ENCODE measurements at regions not wholly inside any gene's neighbourhood (a gene's known extent, or its start where the extent isn't known, plus 50 kb on each side); places are given as distances from the start of the nearest gene placed in this dataset.
A peak's percentile ranks its signal among the peaks of the same experiment; 100 is the strongest.

- Histone ChIP-seq H3K27me3 (no peaks in the 10 kb centered on the region), H3K27ac (peak overlapping the region in 1 of 4 donors; percentile 3), H3K4me1 (peaks cover 0 to 5% (median 2%) of the 10 kb centered on the region in 4 donors), H3K4me3 (no peak overlapping the region), H3K9me3 (no peaks in the 10 kb centered on the region), H3K36me3 (no peaks in the 10 kb centered on the region)
- TF ChIP-seq POLR2A (IDR thresholded peaks at IDR 0.05) = no peak
- TF ChIP-seq EP300 (IDR thresholded peaks at IDR 0.05) = no peak
- TF ChIP-seq, protein P1, sequence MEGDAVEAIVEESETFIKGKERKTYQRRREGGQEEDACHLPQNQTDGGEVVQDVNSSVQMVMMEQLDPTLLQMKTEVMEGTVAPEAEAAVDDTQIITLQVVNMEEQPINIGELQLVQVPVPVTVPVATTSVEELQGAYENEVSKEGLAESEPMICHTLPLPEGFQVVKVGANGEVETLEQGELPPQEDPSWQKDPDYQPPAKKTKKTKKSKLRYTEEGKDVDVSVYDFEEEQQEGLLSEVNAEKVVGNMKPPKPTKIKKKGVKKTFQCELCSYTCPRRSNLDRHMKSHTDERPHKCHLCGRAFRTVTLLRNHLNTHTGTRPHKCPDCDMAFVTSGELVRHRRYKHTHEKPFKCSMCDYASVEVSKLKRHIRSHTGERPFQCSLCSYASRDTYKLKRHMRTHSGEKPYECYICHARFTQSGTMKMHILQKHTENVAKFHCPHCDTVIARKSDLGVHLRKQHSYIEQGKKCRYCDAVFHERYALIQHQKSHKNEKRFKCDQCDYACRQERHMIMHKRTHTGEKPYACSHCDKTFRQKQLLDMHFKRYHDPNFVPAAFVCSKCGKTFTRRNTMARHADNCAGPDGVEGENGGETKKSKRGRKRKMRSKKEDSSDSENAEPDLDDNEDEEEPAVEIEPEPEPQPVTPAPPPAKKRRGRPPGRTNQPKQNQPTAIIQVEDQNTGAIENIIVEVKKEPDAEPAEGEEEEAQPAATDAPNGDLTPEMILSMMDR (IDR thresholded peaks at IDR 0.05) = no peak
- WGBS, 2 donors = 77 to 88% methylated on average over 1 of the region's 1 CpG
- DNase-seq (ENCODE audit: low spot score in 2 of 2) = no peak
Measured at GRCh38 chr6:19905584-19905983, 68.4 kb downstream of the ID4 start.

DNA sequence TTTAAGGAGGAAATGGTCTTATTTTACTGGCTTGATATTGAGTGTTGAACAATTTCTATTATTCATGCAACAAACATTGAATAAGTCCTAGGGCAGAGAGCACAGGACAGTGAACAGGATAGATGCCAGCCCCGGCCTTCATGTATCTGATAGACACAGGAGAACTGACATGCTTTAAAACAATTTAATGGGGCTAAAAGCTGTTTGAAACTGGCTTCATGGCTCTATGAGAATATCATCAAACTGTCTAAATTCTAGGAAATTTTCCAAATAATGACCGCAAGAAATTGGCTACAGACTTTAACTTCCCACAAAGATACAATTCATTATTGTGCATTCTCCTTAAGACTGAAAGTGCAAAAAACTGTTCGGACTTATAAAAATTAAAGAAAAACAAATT is 69.0 kb downstream of the ID4 start:
- no peak for DNase-seq (ENCODE audit: low spot score in 2 of 2)
- Histone ChIP-seq H3K4me1 (peaks cover 0 to 5% (median 2%) of the 10 kb centered on the region in 4 donors), H3K36me3 (no peaks in the 10 kb centered on the region), H3K4me3 (no peak overlapping the region), H3K27ac (peak overlapping the region in 1 of 4 donors; percentile 3), H3K9me3 (no peaks in the 10 kb centered on the region), H3K27me3 (no peaks in the 10 kb centered on the region)
- TF ChIP-seq, protein P1 (IDR thresholded peaks at IDR 0.05) = no peak
- TF ChIP-seq POLR2A (IDR thresholded peaks at IDR 0.05) (no peak), EP300 (IDR thresholded peaks at IDR 0.05) (no peak)
- WGBS, 2 donors = 26 to 30% methylated on average over 3 of the region's 3 CpGs

- Histone ChIP-seq H3K36me3 (no peaks in the 10 kb centered on the region), H3K4me3 (no peak overlapping the region), H3K9me3 (peaks cover 0 to 21% (median 0%) of the 10 kb centered on the region in 4 donors), H3K27me3 (no peaks in the 10 kb centered on the region), H3K27ac (no peak overlapping the region), H3K4me1 (peaks cover 0 to 5% (median 2%) of the 10 kb centered on the region in 4 donors)
- DNase-seq (ENCODE audit: low spot score in 2 of 2) = no peak
- 69 to 87% methylated on average over 3 of the region's 3 CpGs for WGBS, 2 donors
- TF ChIP-seq, protein P1 (IDR thresholded peaks at IDR 0.05) = no peak
- TF ChIP-seq EP300 (IDR thresholded peaks at IDR 0.05) (no peak), POLR2A (IDR thresholded peaks at IDR 0.05) (no peak)
Measured at GRCh38 chr6:19911223-19911622, 74.1 kb downstream of the ID4 start.

DNA sequence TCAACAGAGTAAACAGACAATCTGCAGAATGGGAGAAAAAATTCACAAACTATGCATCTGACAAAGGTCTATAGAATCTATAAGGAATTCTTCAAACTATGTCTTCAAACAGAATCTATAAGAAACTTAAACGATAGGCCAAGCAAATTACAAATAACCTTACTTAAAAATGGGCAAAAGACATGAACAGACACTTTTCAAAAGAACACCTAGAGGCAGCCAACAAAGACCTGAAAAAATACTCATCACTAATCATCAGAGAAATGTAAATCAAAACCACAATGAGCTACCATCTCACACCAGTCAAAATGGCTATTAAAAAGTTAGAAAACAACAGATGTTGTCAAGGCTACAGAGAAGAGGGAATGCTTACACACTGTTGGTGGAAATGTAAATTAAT is 81.3 kb downstream of the ID4 start:
- no peaks in the 10 kb centered on the region for H3K36me3 ChIP-seq
- H3K4me3 ChIP-seq = no peak overlapping the region
- no peaks in the 10 kb centered on the region for H3K27me3 ChIP-seq
- 44 to 100% methylated on average over 1 of the region's 1 CpG for WGBS, 2 donors
- DNase-seq (ENCODE audit: low spot score in 2 of 2) = no peak
- TF ChIP-seq POLR2A (IDR thresholded peaks at IDR 0.05) (no peak), EP300 (IDR thresholded peaks at IDR 0.05) (no peak)
- TF ChIP-seq, protein P1 (IDR thresholded peaks at IDR 0.05) = no peak
- no peak overlapping the region for H3K27ac ChIP-seq
- peaks cover 0 to 43% (median 0%) of the 10 kb centered on the region in 4 donors for H3K9me3 ChIP-seq
- no peaks in the 10 kb centered on the region for H3K4me1 ChIP-seq

DNA sequence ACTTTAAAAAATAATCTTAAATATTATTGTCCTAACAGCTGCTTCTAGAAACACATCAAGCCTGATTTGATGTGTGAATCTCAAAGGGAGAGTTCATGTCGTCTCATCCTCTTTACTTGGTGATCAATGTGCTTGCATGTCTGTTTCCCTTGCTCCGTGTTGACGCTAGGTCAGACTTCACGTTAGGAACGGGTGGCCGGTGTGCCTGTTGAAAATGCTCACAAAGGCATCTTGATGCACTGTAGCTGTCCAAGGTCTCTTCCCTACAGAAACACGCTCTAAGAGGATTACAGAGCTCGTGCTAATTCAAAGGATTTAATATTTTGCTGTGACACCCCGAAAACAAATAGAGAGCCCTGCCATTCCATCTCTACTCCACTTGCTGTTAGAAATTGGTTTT is 84.6 kb downstream of the ID4 start:
- Histone ChIP-seq H3K4me1 (no peaks in the 10 kb centered on the region), H3K27ac (no peak overlapping the region), H3K4me3 (no peak overlapping the region), H3K9me3 (peaks cover 0 to 21% (median 0%) of the 10 kb centered on the region in 4 donors), H3K36me3 (no peaks in the 10 kb centered on the region), H3K27me3 (no peaks in the 10 kb centered on the region)
- TF ChIP-seq POLR2A (IDR thresholded peaks at IDR 0.05) = no peak
- TF ChIP-seq, protein P1 (IDR thresholded peaks at IDR 0.05) = no peak
- no peak for TF ChIP-seq EP300 (IDR thresholded peaks at IDR 0.05)
- DNase-seq (ENCODE audit: low spot score in 2 of 2) = no peak
- 42% methylated on average over 9 of the region's 9 CpGs for WGBS, 2 donors

All from tibial nerve (tissue), 4 donors.